NCI-H2107 treated with DMSO at 0.1 percent for 48 hours (cell line): ENCODE measurements at regions not wholly inside any gene's neighbourhood (a gene's known extent, or its start where the extent isn't known, plus 50 kb on each side); places are given as distances from the start of the nearest gene placed in this dataset.

Source experiments
- DNase-seq: peaks from one replicate; lab custom pipeline; 2025; ENCODE audit not compliant: unreplicated experiment; lab: John Stamatoyannopoulos, UW

GRCh38 chr2:236794176-236794957, 224.7 kb downstream of the ACKR3 start:
- no peak for DNase-seq

- no peak for DNase-seq
These were observed 225.7 kb downstream of the ACKR3 start for GRCh38 chr2:236795169-236795860.

- DNase-seq: no peak
These were observed 226.2 kb downstream of the ACKR3 start for GRCh38 chr2:236795861-236796219.

GRCh38 chr2:236796236-236796635, 226.6 kb downstream of the ACKR3 start:
- no peak for DNase-seq

- no peak for DNase-seq
These were observed 227.8 kb downstream of the ACKR3 start for GRCh38 chr2:236797411-236797810.

- DNase-seq: no peak
These were observed 228.9 kb downstream of the ACKR3 start for GRCh38 chr2:236798491-236798890.

- no peak for DNase-seq
These were observed 229.9 kb downstream of the ACKR3 start for GRCh38 chr2:236799391-236800026.

GRCh38 chr2:236802862-236803261, 233.2 kb downstream of the ACKR3 start:
- no peak for DNase-seq

- DNase-seq: no peak
These were observed 234.0 kb downstream of the ACKR3 start for GRCh38 chr2:236803621-236804020.

- no peak for DNase-seq
These were observed 236.3 kb downstream of the ACKR3 start for GRCh38 chr2:236805800-236806531.

GRCh38 chr2:236809716-236810115, 240.1 kb downstream of the ACKR3 start:
- no peak for DNase-seq

- no peak for DNase-seq
These were observed 241.5 kb downstream of the ACKR3 start for GRCh38 chr2:236811062-236811656.

GRCh38 chr2:236813766-236814165, 244.1 kb downstream of the ACKR3 start:
- no peak for DNase-seq

GRCh38 chr2:236814593-236814992, 245.0 kb downstream of the ACKR3 start:
- no peak for DNase-seq

- no peak for DNase-seq
These were observed 246.1 kb downstream of the ACKR3 start for GRCh38 chr2:236815746-236816145.

GRCh38 chr2:236816197-236817170, 246.9 kb downstream of the ACKR3 start:
- DNase-seq: no peak

- DNase-seq: no peak
These were observed 248.8 kb downstream of the ACKR3 start for GRCh38 chr2:236818281-236819045.

- no peak for DNase-seq
These were observed 249.8 kb downstream of the ACKR3 start for GRCh38 chr2:236819275-236820002.
